ENCODE measurements at regions not wholly inside any gene's neighbourhood (a gene's known extent, or its start where the extent isn't known, plus 50 kb on each side); places are given as distances from the start of the nearest gene placed in this dataset.

GRCh38 chr1:55997536-55997935, 581.8 kb downstream of the PLPP3 start:
- TF ChIP-seq CTCF (IDR thresholded peaks at IDR 0.05; ENCODE audit: partially characterized antibody, unreplicated experiment) = no peak
- no peak for DNase-seq
- H3K4me1 Mint-ChIP-seq (ENCODE audit: low read depth, unreplicated experiment) = no peaks in the 10 kb centered on the region
- no peak overlapping the region for H3K27ac Mint-ChIP-seq (ENCODE audit: unreplicated experiment)
- peaks cover 3% of the 10 kb centered on the region for H3K9me3 Mint-ChIP-seq (ENCODE audit: unreplicated experiment)
- H3K4me3 Mint-ChIP-seq (ENCODE audit: unreplicated experiment) = no peak overlapping the region
- H3K36me3 Mint-ChIP-seq (ENCODE audit: unreplicated experiment) = no peaks in the 10 kb centered on the region
- H3K27me3 Mint-ChIP-seq (ENCODE audit: unreplicated experiment) = no peaks in the 10 kb centered on the region

GRCh38 chr1:55993646-55994318, 585.6 kb downstream of the PLPP3 start:
- no peaks in the 10 kb centered on the region for H3K36me3 Mint-ChIP-seq (ENCODE audit: unreplicated experiment)

GRCh38 chr1:55990007-55990406, 589.4 kb downstream of the PLPP3 start:
- H3K27ac Mint-ChIP-seq (ENCODE audit: unreplicated experiment) = no peak overlapping the region
- no peak overlapping the region for H3K4me3 Mint-ChIP-seq (ENCODE audit: unreplicated experiment)
- H3K4me1 Mint-ChIP-seq (ENCODE audit: low read depth, unreplicated experiment) = no peaks in the 10 kb centered on the region
- no peak for TF ChIP-seq CTCF (IDR thresholded peaks at IDR 0.05; ENCODE audit: partially characterized antibody, unreplicated experiment)
- H3K27me3 Mint-ChIP-seq (ENCODE audit: unreplicated experiment) = no peaks in the 10 kb centered on the region
- H3K9me3 Mint-ChIP-seq (ENCODE audit: unreplicated experiment) = no peaks in the 10 kb centered on the region
- no peaks in the 10 kb centered on the region for H3K36me3 Mint-ChIP-seq (ENCODE audit: unreplicated experiment)
- no peak for DNase-seq

More at GRCh38 chr1:55993646-55994318, 585.6 kb downstream of the PLPP3 start:
- Mint-ChIP-seq H3K27ac (ENCODE audit: unreplicated experiment) (no peak overlapping the region), H3K27me3 (ENCODE audit: unreplicated experiment) (no peaks in the 10 kb centered on the region), H3K4me3 (ENCODE audit: unreplicated experiment) (no peak overlapping the region), H3K9me3 (ENCODE audit: unreplicated experiment) (peaks cover 3% of the 10 kb centered on the region), H3K4me1 (ENCODE audit: low read depth, unreplicated experiment) (no peaks in the 10 kb centered on the region)
- no peak for DNase-seq
- no peak for TF ChIP-seq CTCF (IDR thresholded peaks at IDR 0.05; ENCODE audit: partially characterized antibody, unreplicated experiment)

GRCh38 chr1:55988963-55989452, 590.4 kb downstream of the PLPP3 start:
- H3K9me3 Mint-ChIP-seq (ENCODE audit: unreplicated experiment) = no peaks in the 10 kb centered on the region
- TF ChIP-seq CTCF (IDR thresholded peaks at IDR 0.05; ENCODE audit: partially characterized antibody, unreplicated experiment) = no peak

GRCh38 chr1:55987491-55988249, 591.7 kb downstream of the PLPP3 start:
- no peak for DNase-seq
- Mint-ChIP-seq H3K9me3 (ENCODE audit: unreplicated experiment) (no peaks in the 10 kb centered on the region), H3K27me3 (ENCODE audit: unreplicated experiment) (no peaks in the 10 kb centered on the region), H3K4me1 (ENCODE audit: low read depth, unreplicated experiment) (no peaks in the 10 kb centered on the region), H3K4me3 (ENCODE audit: unreplicated experiment) (no peak overlapping the region), H3K27ac (ENCODE audit: unreplicated experiment) (no peak overlapping the region), H3K36me3 (ENCODE audit: unreplicated experiment) (no peaks in the 10 kb centered on the region)
- no peak for TF ChIP-seq CTCF (IDR thresholded peaks at IDR 0.05; ENCODE audit: partially characterized antibody, unreplicated experiment)

More at GRCh38 chr1:55988963-55989452, 590.4 kb downstream of the PLPP3 start:
- no peaks in the 10 kb centered on the region for H3K36me3 Mint-ChIP-seq (ENCODE audit: unreplicated experiment)
- no peaks in the 10 kb centered on the region for H3K4me1 Mint-ChIP-seq (ENCODE audit: low read depth, unreplicated experiment)
- no peak for DNase-seq
- H3K27ac Mint-ChIP-seq (ENCODE audit: unreplicated experiment) = no peak overlapping the region
- H3K27me3 Mint-ChIP-seq (ENCODE audit: unreplicated experiment) = no peaks in the 10 kb centered on the region
- no peak overlapping the region for H3K4me3 Mint-ChIP-seq (ENCODE audit: unreplicated experiment)

All from glutamatergic neuron (in vitro differentiated cells).